ENCODE measurements at regions not wholly inside any gene's neighbourhood (a gene's known extent, or its start where the extent isn't known, plus 50 kb on each side); places are given as distances from the start of the nearest gene placed in this dataset.
"Not testable (repeated sequence)": the region's sequence is repeated elsewhere in the genome, so short reads cannot be mapped to it uniquely, and the experiment has no call there.

- Histone ChIP-seq H2BK15ac (ENCODE audit: low read depth, poor library complexity, severe bottlenecking) (no peak overlapping the region), H4K8ac (ENCODE audit: low read length) (no peak overlapping the region), H2BK120ac (ENCODE audit: low read depth, low read length) (no peak overlapping the region), H3K27ac (ENCODE audit: low read length, poor library complexity, severe bottlenecking) (peak overlapping the region; percentile 26), H3K4me1 (ENCODE audit: control insufficient read depth, insufficient read depth, low read depth, low read length) (no peaks in the 10 kb centered on the region), H3K27me3 (ENCODE audit: control insufficient read depth in 1 of 2, insufficient read depth in 1 of 2, low read length in 2 of 2) (no peaks in the 10 kb centered on the region), H3K9me3 (ENCODE audit: control insufficient read depth, low read length) (no peaks in the 10 kb centered on the region), H3K18ac (ENCODE audit: low read depth in 1 of 2, low read length in 2 of 2) (no peak overlapping the region), H3K36me3 (ENCODE audit: control insufficient read depth in 1 of 2, insufficient read depth in 2 of 2, low read depth in 1 of 2, low read length in 2 of 2) (no peaks in the 10 kb centered on the region), H3K4me3 (ENCODE audit: insufficient read depth in 1 of 2, low read depth in 1 of 2, low read length in 2 of 2) (no peak overlapping the region), H3K14ac (ENCODE audit: low read length in 2 of 2) (no peak overlapping the region), H3K79me1 (replicated peaks; ENCODE audit: low read length, poor library complexity, severe bottlenecking) (no peaks in the 10 kb centered on the region), H2AK5ac (ENCODE audit: low read length, severe bottlenecking) (no peak overlapping the region), H2BK5ac (ENCODE audit: low read depth, low read length, poor library complexity, severe bottlenecking) (no peak overlapping the region), H2BK12ac (ENCODE audit: low read length in 2 of 2) (no peak overlapping the region), H3K9ac (ENCODE audit: low read length) (no peak overlapping the region), H4K91ac (ENCODE audit: low read length) (no peak overlapping the region), H3K23ac (ENCODE audit: low read length in 2 of 2) (no peak overlapping the region), H2AFZ (ENCODE audit: low read depth, low read length) (no peak overlapping the region), H3K4ac (ENCODE audit: low read depth in 1 of 2, low read length in 2 of 2) (no peak overlapping the region), H3K4me2 (ENCODE audit: low read length, poor library complexity, severe bottlenecking) (no peak overlapping the region)
- DNase-seq = peak; percentile 11
- WGBS = no CpG with 5 or more reads among the region's 1 CpG
Measured at GRCh38 chr4:103400405-103400804, 202.3 kb upstream of the CENPE start.

DNA sequence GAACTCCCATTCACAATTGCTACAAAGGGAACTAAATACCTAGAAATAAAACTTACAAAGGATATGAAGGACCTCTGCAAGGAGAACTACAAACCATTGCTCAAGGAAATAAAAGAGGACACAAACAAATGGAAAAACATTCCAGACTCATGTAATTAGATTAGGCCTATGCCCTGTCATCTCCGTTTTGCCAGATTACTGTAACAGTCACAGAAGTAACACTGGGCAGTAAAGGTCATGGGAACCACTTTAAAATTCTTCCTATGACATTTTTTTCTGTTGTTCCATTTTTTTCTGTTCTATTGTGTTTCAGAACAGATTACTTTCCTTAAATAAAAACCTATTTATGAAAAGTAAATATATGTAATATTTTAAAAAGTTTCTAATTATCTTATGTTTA, 199.4 kb upstream of the CENPE start:
- no peak overlapping the region for H2BK12ac ChIP-seq (ENCODE audit: low read length in 2 of 2)
- no peak overlapping the region for H2AK5ac ChIP-seq (ENCODE audit: low read length, severe bottlenecking)
- H3K4me1 ChIP-seq (ENCODE audit: control insufficient read depth, insufficient read depth, low read depth, low read length) = no peaks in the 10 kb centered on the region
- H4K91ac ChIP-seq (ENCODE audit: low read length) = no peak overlapping the region
- WGBS = 33% methylated on average over 1 of the region's 1 CpG
- H3K9me3 ChIP-seq (ENCODE audit: control insufficient read depth, low read length) = no peaks in the 10 kb centered on the region
- H3K27me3 ChIP-seq (ENCODE audit: control insufficient read depth in 1 of 2, insufficient read depth in 1 of 2, low read length in 2 of 2) = no peaks in the 10 kb centered on the region
- no peak overlapping the region for H2BK5ac ChIP-seq (ENCODE audit: low read depth, low read length, poor library complexity, severe bottlenecking)
- no peak overlapping the region for H3K4me3 ChIP-seq (ENCODE audit: insufficient read depth in 1 of 2, low read depth in 1 of 2, low read length in 2 of 2)
- H3K36me3 ChIP-seq (ENCODE audit: control insufficient read depth in 1 of 2, insufficient read depth in 2 of 2, low read depth in 1 of 2, low read length in 2 of 2) = no peaks in the 10 kb centered on the region
- H3K14ac ChIP-seq (ENCODE audit: low read length in 2 of 2) = no peak overlapping the region
- peak; percentile 6 for DNase-seq
- no peak overlapping the region for H3K4ac ChIP-seq (ENCODE audit: low read depth in 1 of 2, low read length in 2 of 2)
- no peak overlapping the region for H4K8ac ChIP-seq (ENCODE audit: low read length)
- no peak overlapping the region for H3K23ac ChIP-seq (ENCODE audit: low read length in 2 of 2)
- H3K27ac ChIP-seq (ENCODE audit: low read length, poor library complexity, severe bottlenecking) = no peak overlapping the region
- H3K4me2 ChIP-seq (ENCODE audit: low read length, poor library complexity, severe bottlenecking) = no peak overlapping the region
- H2BK120ac ChIP-seq (ENCODE audit: low read depth, low read length) = no peak overlapping the region
- no peak overlapping the region for H3K18ac ChIP-seq (ENCODE audit: low read depth in 1 of 2, low read length in 2 of 2)
- H3K79me1 ChIP-seq (replicated peaks; ENCODE audit: low read length, poor library complexity, severe bottlenecking) = no peaks in the 10 kb centered on the region
- H3K9ac ChIP-seq (ENCODE audit: low read length) = no peak overlapping the region
- H2AFZ ChIP-seq (ENCODE audit: low read depth, low read length) = no peak overlapping the region
- H2BK15ac ChIP-seq (ENCODE audit: low read depth, poor library complexity, severe bottlenecking) = no peak overlapping the region

DNA sequence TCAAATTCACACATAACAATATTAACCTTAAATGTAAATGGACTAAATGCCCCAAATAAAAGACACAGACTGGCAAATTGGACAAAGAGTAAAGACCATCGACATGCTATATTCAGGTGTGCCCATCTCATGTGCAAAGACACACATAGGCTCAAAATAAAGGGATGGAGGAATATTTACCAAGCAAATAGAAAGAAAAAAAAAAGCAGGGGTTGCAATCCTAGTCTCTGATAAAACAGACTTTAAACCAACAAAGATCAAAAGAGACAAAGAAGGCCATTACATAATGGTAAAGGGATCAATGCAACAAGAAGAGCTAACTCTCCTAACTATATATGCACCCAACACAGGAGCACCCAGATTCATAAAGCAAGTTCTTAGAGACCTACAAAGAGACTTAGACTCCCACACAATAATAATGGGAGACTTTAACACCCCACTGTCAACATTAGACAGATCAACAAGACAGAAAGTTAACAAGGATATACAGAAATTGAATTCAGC, 189.4 kb upstream of the CENPE start:
- not testable (repeated sequence) for H3K23ac ChIP-seq (ENCODE audit: low read length in 2 of 2); H3K4me3 ChIP-seq (ENCODE audit: insufficient read depth in 1 of 2, low read depth in 1 of 2, low read length in 2 of 2); H3K27ac ChIP-seq (ENCODE audit: low read length, poor library complexity, severe bottlenecking); H2AFZ ChIP-seq (ENCODE audit: low read depth, low read length); H3K36me3 ChIP-seq (ENCODE audit: control insufficient read depth in 1 of 2, insufficient read depth in 2 of 2, low read depth in 1 of 2, low read length in 2 of 2); H3K14ac ChIP-seq (ENCODE audit: low read length in 2 of 2); H3K79me1 ChIP-seq (replicated peaks; ENCODE audit: low read length, poor library complexity, severe bottlenecking); H2BK5ac ChIP-seq (ENCODE audit: low read depth, low read length, poor library complexity, severe bottlenecking); H3K18ac ChIP-seq (ENCODE audit: low read depth in 1 of 2, low read length in 2 of 2); H3K4ac ChIP-seq (ENCODE audit: low read depth in 1 of 2, low read length in 2 of 2); H4K91ac ChIP-seq (ENCODE audit: low read length); H3K27me3 ChIP-seq (ENCODE audit: control insufficient read depth in 1 of 2, insufficient read depth in 1 of 2, low read length in 2 of 2); H2BK12ac ChIP-seq (ENCODE audit: low read length in 2 of 2); H3K9ac ChIP-seq (ENCODE audit: low read length); H2AK5ac ChIP-seq (ENCODE audit: low read length, severe bottlenecking); H4K8ac ChIP-seq (ENCODE audit: low read length); H3K4me2 ChIP-seq (ENCODE audit: low read length, poor library complexity, severe bottlenecking); H3K4me1 ChIP-seq (ENCODE audit: control insufficient read depth, insufficient read depth, low read depth, low read length); H2BK120ac ChIP-seq (ENCODE audit: low read depth, low read length); DNase-seq; H2BK15ac ChIP-seq (ENCODE audit: low read depth, poor library complexity, severe bottlenecking)
- WGBS = 75% methylated on average over 1 of the region's 1 CpG
- H3K9me3 ChIP-seq (ENCODE audit: control insufficient read depth, low read length) = peaks cover 17% of the 10 kb centered on the region

GRCh38 chr4:103385565-103385964, 187.4 kb upstream of the CENPE start:
- not testable (repeated sequence) for H2BK5ac ChIP-seq (ENCODE audit: low read depth, low read length, poor library complexity, severe bottlenecking); H3K23ac ChIP-seq (ENCODE audit: low read length in 2 of 2); H3K27me3 ChIP-seq (ENCODE audit: control insufficient read depth in 1 of 2, insufficient read depth in 1 of 2, low read length in 2 of 2); H3K36me3 ChIP-seq (ENCODE audit: control insufficient read depth in 1 of 2, insufficient read depth in 2 of 2, low read depth in 1 of 2, low read length in 2 of 2); DNase-seq; H2BK12ac ChIP-seq (ENCODE audit: low read length in 2 of 2); H3K4ac ChIP-seq (ENCODE audit: low read depth in 1 of 2, low read length in 2 of 2); H2BK15ac ChIP-seq (ENCODE audit: low read depth, poor library complexity, severe bottlenecking); H3K4me2 ChIP-seq (ENCODE audit: low read length, poor library complexity, severe bottlenecking); H2AFZ ChIP-seq (ENCODE audit: low read depth, low read length); H3K79me1 ChIP-seq (replicated peaks; ENCODE audit: low read length, poor library complexity, severe bottlenecking); H3K14ac ChIP-seq (ENCODE audit: low read length in 2 of 2); H3K9ac ChIP-seq (ENCODE audit: low read length); H3K4me3 ChIP-seq (ENCODE audit: insufficient read depth in 1 of 2, low read depth in 1 of 2, low read length in 2 of 2); H3K27ac ChIP-seq (ENCODE audit: low read length, poor library complexity, severe bottlenecking); H4K91ac ChIP-seq (ENCODE audit: low read length); H4K8ac ChIP-seq (ENCODE audit: low read length); H2BK120ac ChIP-seq (ENCODE audit: low read depth, low read length); H3K4me1 ChIP-seq (ENCODE audit: control insufficient read depth, insufficient read depth, low read depth, low read length); H3K18ac ChIP-seq (ENCODE audit: low read depth in 1 of 2, low read length in 2 of 2); H2AK5ac ChIP-seq (ENCODE audit: low read length, severe bottlenecking)
- peaks cover 27% of the 10 kb centered on the region for H3K9me3 ChIP-seq (ENCODE audit: control insufficient read depth, low read length)
- WGBS = 68% methylated on average over 2 of the region's 2 CpGs
